ENCODE measurements at regions not wholly inside any gene's neighbourhood (a gene's known extent, or its start where the extent isn't known, plus 50 kb on each side); places are given as distances from the start of the nearest gene placed in this dataset.

GRCh38 chr14:56023661-56024081 is 94.5 kb upstream of the PELI2 start:
- ATAC-seq (no peak), DNase-seq (no peak)
- no peaks in the 10 kb centered on the region for H3K27me3 ChIP-seq (ENCODE audit: control insufficient read depth, insufficient read depth)
- no peaks in the 10 kb centered on the region for H3K9me3 ChIP-seq (ENCODE audit: control insufficient read depth, low read length)
- intact Hi-C loops (cut with DNase I) = no loop called here
- 74% methylated on average over 2 of the region's 2 CpGs for WGBS
- H3K4me1 ChIP-seq (ENCODE audit: control insufficient read depth, insufficient read depth, low read length) = no peaks in the 10 kb centered on the region
- H3K27ac ChIP-seq (ENCODE audit: low read length) = no peak overlapping the region
- no peak overlapping the region for H3K4me3 ChIP-seq (ENCODE audit: low read length)

GRCh38 chr14:56025191-56025590 is 93.0 kb upstream of the PELI2 start:
- Histone ChIP-seq H3K27me3 (ENCODE audit: control insufficient read depth, insufficient read depth) (no peaks in the 10 kb centered on the region), H3K4me1 (ENCODE audit: control insufficient read depth, insufficient read depth, low read length) (no peaks in the 10 kb centered on the region), H3K9me3 (ENCODE audit: control insufficient read depth, low read length) (no peaks in the 10 kb centered on the region), H3K4me3 (ENCODE audit: low read length) (no peak overlapping the region), H3K27ac (ENCODE audit: low read length) (no peak overlapping the region)
- ATAC-seq = no peak
- intact Hi-C loops (cut with DNase I) = no loop called here
- no peak for DNase-seq
- WGBS = 78% methylated on average over 3 of the region's 3 CpGs

GRCh38 chr14:56026506-56026905 is 91.7 kb upstream of the PELI2 start:
- Histone ChIP-seq H3K27ac (ENCODE audit: low read length) (no peak overlapping the region), H3K27me3 (ENCODE audit: control insufficient read depth, insufficient read depth) (no peaks in the 10 kb centered on the region), H3K4me3 (ENCODE audit: low read length) (no peak overlapping the region), H3K4me1 (ENCODE audit: control insufficient read depth, insufficient read depth, low read length) (no peaks in the 10 kb centered on the region), H3K9me3 (ENCODE audit: control insufficient read depth, low read length) (no peaks in the 10 kb centered on the region)
- intact Hi-C loops (cut with DNase I) = no loop called here
- ATAC-seq = no peak
- DNase-seq = no peak
- 39% methylated on average over 1 of the region's 1 CpG for WGBS

- no peaks in the 10 kb centered on the region for H3K27me3 ChIP-seq (ENCODE audit: control insufficient read depth, insufficient read depth)
- H3K9me3 ChIP-seq (ENCODE audit: control insufficient read depth, low read length) = no peaks in the 10 kb centered on the region
- DNase-seq (no peak), ATAC-seq (no peak)
- 84% methylated on average over 1 of the region's 1 CpG for WGBS
- no peak overlapping the region for H3K4me3 ChIP-seq (ENCODE audit: low read length)
- no peak overlapping the region for H3K27ac ChIP-seq (ENCODE audit: low read length)
- no peaks in the 10 kb centered on the region for H3K4me1 ChIP-seq (ENCODE audit: control insufficient read depth, insufficient read depth, low read length)
- intact Hi-C loops (cut with DNase I) = no loop called here
These were observed 90.8 kb upstream of the PELI2 start for GRCh38 chr14:56027421-56027820.

- H3K4me1 ChIP-seq (ENCODE audit: control insufficient read depth, insufficient read depth, low read length) = no peaks in the 10 kb centered on the region
- H3K4me3 ChIP-seq (ENCODE audit: low read length) = no peak overlapping the region
- ATAC-seq (no peak), DNase-seq (no peak)
- H3K27ac ChIP-seq (ENCODE audit: low read length) = no peak overlapping the region
- intact Hi-C loops (cut with DNase I) = no loop called here
- 30% methylated on average over 2 of the region's 2 CpGs for WGBS
- no peaks in the 10 kb centered on the region for H3K27me3 ChIP-seq (ENCODE audit: control insufficient read depth, insufficient read depth)
- H3K9me3 ChIP-seq (ENCODE audit: control insufficient read depth, low read length) = no peaks in the 10 kb centered on the region
These were observed 90.1 kb upstream of the PELI2 start for GRCh38 chr14:56027916-56028712.

GRCh38 chr14:56036353-56036752 is 81.9 kb upstream of the PELI2 start:
- DNase-seq (no peak), ATAC-seq (no peak)
- no peaks in the 10 kb centered on the region for H3K4me1 ChIP-seq (ENCODE audit: control insufficient read depth, insufficient read depth, low read length)
- no peak overlapping the region for H3K4me3 ChIP-seq (ENCODE audit: low read length)
- H3K9me3 ChIP-seq (ENCODE audit: control insufficient read depth, low read length) = no peaks in the 10 kb centered on the region
- H3K27me3 ChIP-seq (ENCODE audit: control insufficient read depth, insufficient read depth) = no peaks in the 10 kb centered on the region
- H3K27ac ChIP-seq (ENCODE audit: low read length) = no peak overlapping the region
- WGBS = 79% methylated on average over 5 of the region's 5 CpGs
- intact Hi-C loops (cut with DNase I) = no loop called here

GRCh38 chr14:56040121-56040520 is 78.1 kb upstream of the PELI2 start:
- H3K27ac ChIP-seq (ENCODE audit: low read length) = no peak overlapping the region
- H3K27me3 ChIP-seq (ENCODE audit: control insufficient read depth, insufficient read depth) = no peaks in the 10 kb centered on the region
- DNase-seq = no peak
- ATAC-seq = no peak
- 33% methylated on average over 2 of the region's 2 CpGs for WGBS
- no peak overlapping the region for H3K4me3 ChIP-seq (ENCODE audit: low read length)
- H3K4me1 ChIP-seq (ENCODE audit: control insufficient read depth, insufficient read depth, low read length) = no peaks in the 10 kb centered on the region
- H3K9me3 ChIP-seq (ENCODE audit: control insufficient read depth, low read length) = no peaks in the 10 kb centered on the region
- intact Hi-C loops (cut with DNase I) = no loop called here

GRCh38 chr14:56044196-56044595 is 74.0 kb upstream of the PELI2 start:
- no peaks in the 10 kb centered on the region for H3K4me1 ChIP-seq (ENCODE audit: control insufficient read depth, insufficient read depth, low read length)
- WGBS = 93% methylated on average over 2 of the region's 2 CpGs
- no peak overlapping the region for H3K27ac ChIP-seq (ENCODE audit: low read length)
- H3K9me3 ChIP-seq (ENCODE audit: control insufficient read depth, low read length) = no peaks in the 10 kb centered on the region
- H3K4me3 ChIP-seq (ENCODE audit: low read length) = no peak overlapping the region
- DNase-seq = no peak
- ATAC-seq = no peak
- H3K27me3 ChIP-seq (ENCODE audit: control insufficient read depth, insufficient read depth) = no peaks in the 10 kb centered on the region
- intact Hi-C loops (cut with DNase I) = no loop called here

GRCh38 chr14:56046546-56046945 is 71.7 kb upstream of the PELI2 start:
- no peaks in the 10 kb centered on the region for H3K27me3 ChIP-seq (ENCODE audit: control insufficient read depth, insufficient read depth)
- H3K4me3 ChIP-seq (ENCODE audit: low read length) = no peak overlapping the region
- intact Hi-C loops (cut with DNase I) = no loop called here
- DNase-seq (no peak), ATAC-seq (no peak)
- H3K4me1 ChIP-seq (ENCODE audit: control insufficient read depth, insufficient read depth, low read length) = no peaks in the 10 kb centered on the region
- H3K9me3 ChIP-seq (ENCODE audit: control insufficient read depth, low read length) = no peaks in the 10 kb centered on the region
- H3K27ac ChIP-seq (ENCODE audit: low read length) = no peak overlapping the region
- 90% methylated on average over 1 of the region's 1 CpG for WGBS

GRCh38 chr14:56046996-56047395 is 71.2 kb upstream of the PELI2 start:
- H3K4me1 ChIP-seq (ENCODE audit: control insufficient read depth, insufficient read depth, low read length) = no peaks in the 10 kb centered on the region

GRCh38 chr14:56049536-56049935 is 68.7 kb upstream of the PELI2 start:
- Histone ChIP-seq H3K9me3 (ENCODE audit: control insufficient read depth, low read length) (no peaks in the 10 kb centered on the region), H3K27me3 (ENCODE audit: control insufficient read depth, insufficient read depth) (no peaks in the 10 kb centered on the region), H3K27ac (ENCODE audit: low read length) (no peak overlapping the region), H3K4me3 (ENCODE audit: low read length) (no peak overlapping the region), H3K4me1 (ENCODE audit: control insufficient read depth, insufficient read depth, low read length) (no peaks in the 10 kb centered on the region)
- WGBS = 93% methylated on average over 1 of the region's 1 CpG
- intact Hi-C loops (cut with DNase I) = no loop called here
- DNase-seq = no peak
- ATAC-seq = no peak

More at GRCh38 chr14:56046996-56047395, 71.2 kb upstream of the PELI2 start:
- Histone ChIP-seq H3K27me3 (ENCODE audit: control insufficient read depth, insufficient read depth) (no peaks in the 10 kb centered on the region), H3K27ac (ENCODE audit: low read length) (no peak overlapping the region), H3K9me3 (ENCODE audit: control insufficient read depth, low read length) (no peaks in the 10 kb centered on the region), H3K4me3 (ENCODE audit: low read length) (no peak overlapping the region)
- DNase-seq (no peak), ATAC-seq (no peak)
- intact Hi-C loops (cut with DNase I) = no loop called here
- 92% methylated on average over 1 of the region's 1 CpG for WGBS

GRCh38 chr14:56055511-56055910 is 62.7 kb upstream of the PELI2 start:
- H3K27ac ChIP-seq (ENCODE audit: low read length) = no peak overlapping the region
- H3K27me3 ChIP-seq (ENCODE audit: control insufficient read depth, insufficient read depth) = no peaks in the 10 kb centered on the region
- ATAC-seq (no peak), DNase-seq (no peak)
- 77% methylated on average over 4 of the region's 4 CpGs for WGBS
- H3K9me3 ChIP-seq (ENCODE audit: control insufficient read depth, low read length) = no peaks in the 10 kb centered on the region
- intact Hi-C loops (cut with DNase I) = no loop called here
- H3K4me3 ChIP-seq (ENCODE audit: low read length) = no peak overlapping the region
- no peaks in the 10 kb centered on the region for H3K4me1 ChIP-seq (ENCODE audit: control insufficient read depth, insufficient read depth, low read length)

Measured in right cardiac atrium (tissue), 5 donors.